OCI-LY3 (cell line): ENCODE measurements at regions not wholly inside any gene's neighbourhood (a gene's known extent, or its start where the extent isn't known, plus 50 kb on each side); places are given as distances from the start of the nearest gene placed in this dataset.

ENCODE experiments used
- EZH2phosphoT487 ChIP-seq: fragments of 200-600 bp; shearing (Covaris generic); IDR thresholded peaks from 2 replicates; pipeline ENCODE4 v1.6.1; 2018; ENCODE audit warnings: antibody characterized with exemption, mixed run types, low read depth
- TF ChIP-seq, protein P1 (sequence below): fragments of 200-600, 300-600 bp; sonication (generic); IDR thresholded peaks from 2 replicates; pipeline ENCODE4 v1.5.1; 2014; ENCODE audit warnings: antibody characterized with exemption, low read length, low read depth

DNA sequence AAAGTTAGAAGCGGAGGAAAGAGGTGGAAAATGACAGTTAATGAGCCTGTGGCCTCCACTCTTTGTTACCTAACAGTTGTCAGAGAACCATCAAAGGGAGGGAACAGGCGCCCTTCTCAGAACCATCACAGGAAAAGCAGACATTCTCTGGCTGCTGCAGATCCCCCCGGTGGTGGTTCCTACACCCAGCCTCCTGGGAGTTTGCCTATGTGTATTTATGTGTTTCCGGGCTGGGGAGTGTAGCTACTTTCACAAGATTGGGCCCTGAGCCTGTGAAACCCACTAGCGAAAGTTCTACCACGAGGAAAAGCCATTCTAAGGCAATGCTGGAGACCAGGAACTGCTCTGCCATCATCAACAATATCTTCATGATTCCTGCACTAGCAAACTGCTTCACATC lies 52.7 kb upstream of the BCOR start:
- TF ChIP-seq, protein P1, sequence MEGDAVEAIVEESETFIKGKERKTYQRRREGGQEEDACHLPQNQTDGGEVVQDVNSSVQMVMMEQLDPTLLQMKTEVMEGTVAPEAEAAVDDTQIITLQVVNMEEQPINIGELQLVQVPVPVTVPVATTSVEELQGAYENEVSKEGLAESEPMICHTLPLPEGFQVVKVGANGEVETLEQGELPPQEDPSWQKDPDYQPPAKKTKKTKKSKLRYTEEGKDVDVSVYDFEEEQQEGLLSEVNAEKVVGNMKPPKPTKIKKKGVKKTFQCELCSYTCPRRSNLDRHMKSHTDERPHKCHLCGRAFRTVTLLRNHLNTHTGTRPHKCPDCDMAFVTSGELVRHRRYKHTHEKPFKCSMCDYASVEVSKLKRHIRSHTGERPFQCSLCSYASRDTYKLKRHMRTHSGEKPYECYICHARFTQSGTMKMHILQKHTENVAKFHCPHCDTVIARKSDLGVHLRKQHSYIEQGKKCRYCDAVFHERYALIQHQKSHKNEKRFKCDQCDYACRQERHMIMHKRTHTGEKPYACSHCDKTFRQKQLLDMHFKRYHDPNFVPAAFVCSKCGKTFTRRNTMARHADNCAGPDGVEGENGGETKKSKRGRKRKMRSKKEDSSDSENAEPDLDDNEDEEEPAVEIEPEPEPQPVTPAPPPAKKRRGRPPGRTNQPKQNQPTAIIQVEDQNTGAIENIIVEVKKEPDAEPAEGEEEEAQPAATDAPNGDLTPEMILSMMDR, result no peak
- no peak for TF ChIP-seq EZH2phosphoT487
